ENCODE measurements at regions not wholly inside any gene's neighbourhood (a gene's known extent, or its start where the extent isn't known, plus 50 kb on each side); places are given as distances from the start of the nearest gene placed in this dataset.

GRCh38 chr1:8077602-8078001 is 51.5 kb upstream of the ERRFI1 start:
- no peak for TF ChIP-seq CTCF (IDR thresholded peaks at IDR 0.05; ENCODE audit: low read length)
- no peak for TF ChIP-seq EZH2 (IDR thresholded peaks at IDR 0.05; ENCODE audit: borderline replicate concordance, low read length)
